ENCODE measurements at regions not wholly inside any gene's neighbourhood (a gene's known extent, or its start where the extent isn't known, plus 50 kb on each side); places are given as distances from the start of the nearest gene placed in this dataset.

- TF ChIP-seq, protein P1, sequence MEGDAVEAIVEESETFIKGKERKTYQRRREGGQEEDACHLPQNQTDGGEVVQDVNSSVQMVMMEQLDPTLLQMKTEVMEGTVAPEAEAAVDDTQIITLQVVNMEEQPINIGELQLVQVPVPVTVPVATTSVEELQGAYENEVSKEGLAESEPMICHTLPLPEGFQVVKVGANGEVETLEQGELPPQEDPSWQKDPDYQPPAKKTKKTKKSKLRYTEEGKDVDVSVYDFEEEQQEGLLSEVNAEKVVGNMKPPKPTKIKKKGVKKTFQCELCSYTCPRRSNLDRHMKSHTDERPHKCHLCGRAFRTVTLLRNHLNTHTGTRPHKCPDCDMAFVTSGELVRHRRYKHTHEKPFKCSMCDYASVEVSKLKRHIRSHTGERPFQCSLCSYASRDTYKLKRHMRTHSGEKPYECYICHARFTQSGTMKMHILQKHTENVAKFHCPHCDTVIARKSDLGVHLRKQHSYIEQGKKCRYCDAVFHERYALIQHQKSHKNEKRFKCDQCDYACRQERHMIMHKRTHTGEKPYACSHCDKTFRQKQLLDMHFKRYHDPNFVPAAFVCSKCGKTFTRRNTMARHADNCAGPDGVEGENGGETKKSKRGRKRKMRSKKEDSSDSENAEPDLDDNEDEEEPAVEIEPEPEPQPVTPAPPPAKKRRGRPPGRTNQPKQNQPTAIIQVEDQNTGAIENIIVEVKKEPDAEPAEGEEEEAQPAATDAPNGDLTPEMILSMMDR (IDR thresholded peaks at IDR 0.05), result no peak
- no peak for TF ChIP-seq POLR2AphosphoS5 (IDR thresholded peaks at IDR 0.05)
- no peak for TF ChIP-seq POLR2A (IDR thresholded peaks at IDR 0.05)
Observed at GRCh38 chr13:80123945-80124344, 217.0 kb downstream of the SPRY2 start.

Data from prostate gland (tissue), 2 donors.